ENCODE measurements at regions not wholly inside any gene's neighbourhood (a gene's known extent, or its start where the extent isn't known, plus 50 kb on each side); places are given as distances from the start of the nearest gene placed in this dataset.

DNA sequence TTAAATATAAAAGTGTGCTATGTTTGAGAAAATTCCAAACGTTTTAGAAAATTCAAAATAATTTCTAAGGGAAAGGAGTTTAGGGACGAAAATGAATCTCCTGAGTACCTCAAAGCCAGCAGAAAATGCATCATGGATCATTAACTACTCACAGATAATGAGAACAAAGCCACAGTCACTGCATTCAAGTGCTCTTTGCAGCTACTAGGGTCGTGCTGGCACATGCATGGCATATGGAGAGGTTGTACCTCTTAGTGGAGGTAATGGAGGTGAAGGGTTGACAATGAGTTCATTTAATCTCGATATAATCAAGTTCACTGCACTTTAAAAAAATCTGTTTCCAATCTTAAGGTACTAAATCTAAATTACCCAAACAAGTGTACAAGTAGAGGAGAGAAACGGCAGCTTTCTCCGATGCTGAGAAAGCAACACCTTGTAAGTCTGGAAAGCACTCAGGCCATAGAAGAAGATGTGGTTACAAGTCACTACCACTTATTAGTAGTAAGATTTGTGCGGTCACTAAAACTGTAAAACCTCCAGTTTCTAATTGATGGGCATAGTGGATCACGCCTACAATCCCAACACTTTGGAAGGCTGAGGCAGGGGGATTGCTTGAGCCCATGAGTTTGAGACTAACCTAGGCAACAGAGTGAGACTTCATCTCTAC lies 261.1 kb upstream of the ANO3 start:
- ChIA-PET POLR2A (no interaction called here), CTCF (no interaction called here)
- Histone ChIP-seq H3K36me3 (ENCODE audit: control insufficient read depth in 4 of 4, insufficient read depth in 4 of 4, low read length in 3 of 4) (no peaks in the 10 kb centered on the region), H3K27me3 (replicated peaks in 2 of 5; ENCODE audit: control insufficient read depth in 4 of 5, insufficient read depth in 5 of 5, low read length in 4 of 5) (no peaks in the 10 kb centered on the region), H3K4me3 (ENCODE audit: control insufficient read depth in 1 of 7, extremely low read depth in 1 of 7, insufficient read depth in 4 of 7, low read depth in 2 of 7, low read length in 6 of 7) (no peak overlapping the region), H3K9me3 (ENCODE audit: control extremely low read depth in 1 of 5, control insufficient read depth in 4 of 5, insufficient read depth in 2 of 5, low read depth in 1 of 5, low read length in 4 of 5) (no peaks in the 10 kb centered on the region), H3K27ac (ENCODE audit: insufficient read depth in 1 of 2, low read depth in 1 of 2, low read length in 2 of 2, poor library complexity in 1 of 2, severe bottlenecking in 2 of 2) (no peak overlapping the region), H3K4me1 (ENCODE audit: control extremely low read depth in 1 of 4, control insufficient read depth in 4 of 4, insufficient read depth in 4 of 4, low read length in 3 of 4) (no peaks in the 10 kb centered on the region)
- DNase-seq = no peak
- 100% methylated on average over 1 of the region's 8 CpGs for WGBS (ENCODE audit: insufficient coverage)

DNA sequence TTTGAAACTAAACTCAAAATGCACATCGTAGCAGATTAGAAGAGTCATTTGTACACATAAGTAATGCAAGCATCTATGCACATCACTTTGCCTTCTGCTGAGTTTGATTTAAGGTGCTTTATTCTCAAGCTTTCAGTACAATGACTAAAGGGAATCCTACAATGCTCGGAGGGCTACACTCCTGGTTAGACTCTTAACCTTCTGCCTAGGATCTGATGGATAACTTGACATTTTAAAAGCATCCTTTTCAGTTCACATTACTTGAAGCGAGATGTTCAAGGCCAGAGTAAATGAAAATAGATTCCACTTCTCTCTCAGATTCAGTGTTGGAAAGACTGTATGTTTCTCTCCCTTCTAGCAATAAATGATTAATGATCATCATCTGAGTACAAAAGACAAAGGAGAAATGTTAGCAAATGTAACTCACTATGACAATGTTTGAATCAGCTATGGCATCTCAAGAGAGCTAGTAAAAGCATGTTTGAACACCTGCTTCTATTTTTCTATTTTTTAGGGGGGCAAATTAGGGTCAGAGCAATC lies 259.2 kb upstream of the ANO3 start:
- Histone ChIP-seq H3K27ac (ENCODE audit: insufficient read depth in 1 of 2, low read depth in 1 of 2, low read length in 2 of 2, poor library complexity in 1 of 2, severe bottlenecking in 2 of 2) (no peak overlapping the region), H3K36me3 (ENCODE audit: control insufficient read depth in 4 of 4, insufficient read depth in 4 of 4, low read length in 3 of 4) (no peaks in the 10 kb centered on the region), H3K9me3 (ENCODE audit: control extremely low read depth in 1 of 5, control insufficient read depth in 4 of 5, insufficient read depth in 2 of 5, low read depth in 1 of 5, low read length in 4 of 5) (no peaks in the 10 kb centered on the region), H3K4me3 (ENCODE audit: control insufficient read depth in 1 of 7, extremely low read depth in 1 of 7, insufficient read depth in 4 of 7, low read depth in 2 of 7, low read length in 6 of 7) (no peak overlapping the region), H3K4me1 (ENCODE audit: control extremely low read depth in 1 of 4, control insufficient read depth in 4 of 4, insufficient read depth in 4 of 4, low read length in 3 of 4) (no peaks in the 10 kb centered on the region), H3K27me3 (replicated peaks in 2 of 5; ENCODE audit: control insufficient read depth in 4 of 5, insufficient read depth in 5 of 5, low read length in 4 of 5) (no peaks in the 10 kb centered on the region)
- 92% methylated on average over 2 of the region's 3 CpGs for WGBS (ENCODE audit: insufficient coverage)
- DNase-seq = no peak
- ChIA-PET POLR2A (no interaction called here), CTCF (no interaction called here)

- no peaks in the 10 kb centered on the region for H3K27me3 ChIP-seq (replicated peaks in 2 of 5; ENCODE audit: control insufficient read depth in 4 of 5, insufficient read depth in 5 of 5, low read length in 4 of 5)
- POLR2A ChIA-PET = no interaction called here
- no peak overlapping the region for H3K27ac ChIP-seq (ENCODE audit: insufficient read depth in 1 of 2, low read depth in 1 of 2, low read length in 2 of 2, poor library complexity in 1 of 2, severe bottlenecking in 2 of 2)
- CTCF ChIA-PET = no interaction called here
- no peak overlapping the region for H3K4me3 ChIP-seq (ENCODE audit: control insufficient read depth in 1 of 7, extremely low read depth in 1 of 7, insufficient read depth in 4 of 7, low read depth in 2 of 7, low read length in 6 of 7)
- H3K9me3 ChIP-seq (ENCODE audit: control extremely low read depth in 1 of 5, control insufficient read depth in 4 of 5, insufficient read depth in 2 of 5, low read depth in 1 of 5, low read length in 4 of 5) = no peaks in the 10 kb centered on the region
- no peaks in the 10 kb centered on the region for H3K4me1 ChIP-seq (ENCODE audit: control extremely low read depth in 1 of 4, control insufficient read depth in 4 of 4, insufficient read depth in 4 of 4, low read length in 3 of 4)
- DNase-seq = no peak
- H3K36me3 ChIP-seq (ENCODE audit: control insufficient read depth in 4 of 4, insufficient read depth in 4 of 4, low read length in 3 of 4) = no peaks in the 10 kb centered on the region
Measured at GRCh38 chr11:26073646-26074045, 258.3 kb upstream of the ANO3 start.

DNA sequence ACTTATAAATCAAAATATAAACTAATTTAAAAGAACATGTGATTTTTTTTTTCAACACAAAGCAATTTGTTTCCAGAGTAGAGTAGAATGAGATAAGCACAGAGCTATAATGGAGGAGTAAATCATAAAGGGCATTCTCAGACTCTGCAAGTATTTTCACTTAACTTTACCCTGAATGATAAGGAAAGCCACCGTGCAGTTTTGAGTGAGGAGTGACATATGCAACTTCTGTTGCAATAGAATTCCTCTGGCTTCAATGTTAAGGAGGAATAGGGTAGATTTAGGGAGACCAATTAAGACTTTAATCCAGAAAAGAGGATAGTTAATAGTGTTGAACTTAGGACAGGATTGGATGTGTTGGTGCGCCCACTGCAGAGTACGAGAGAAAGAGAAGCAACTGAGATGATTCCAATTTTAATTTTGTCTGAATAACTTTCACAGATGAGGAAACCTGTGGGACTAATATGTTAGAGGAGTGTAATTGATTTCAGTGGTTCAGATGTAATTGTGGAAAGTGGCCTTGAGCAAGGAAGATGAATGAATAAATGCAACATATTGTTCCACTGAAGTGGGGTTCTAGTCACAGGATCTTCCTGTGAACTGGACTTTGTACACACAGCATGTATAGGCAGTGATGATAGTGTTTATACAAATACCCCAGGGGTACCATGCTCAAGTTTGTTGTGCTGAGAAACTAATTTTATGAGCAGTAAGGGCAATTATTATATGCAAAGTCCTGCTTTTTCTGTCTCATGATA lies 255.5 kb upstream of the ANO3 start:
- Histone ChIP-seq H3K27ac (ENCODE audit: insufficient read depth in 1 of 2, low read depth in 1 of 2, low read length in 2 of 2, poor library complexity in 1 of 2, severe bottlenecking in 2 of 2) (no peak overlapping the region), H3K9me3 (ENCODE audit: control extremely low read depth in 1 of 5, control insufficient read depth in 4 of 5, insufficient read depth in 2 of 5, low read depth in 1 of 5, low read length in 4 of 5) (no peaks in the 10 kb centered on the region), H3K4me3 (ENCODE audit: control insufficient read depth in 1 of 7, extremely low read depth in 1 of 7, insufficient read depth in 4 of 7, low read depth in 2 of 7, low read length in 6 of 7) (no peak overlapping the region), H3K4me1 (ENCODE audit: control extremely low read depth in 1 of 4, control insufficient read depth in 4 of 4, insufficient read depth in 4 of 4, low read length in 3 of 4) (no peaks in the 10 kb centered on the region), H3K36me3 (ENCODE audit: control insufficient read depth in 4 of 4, insufficient read depth in 4 of 4, low read length in 3 of 4) (no peaks in the 10 kb centered on the region), H3K27me3 (replicated peaks in 2 of 5; ENCODE audit: control insufficient read depth in 4 of 5, insufficient read depth in 5 of 5, low read length in 4 of 5) (no peaks in the 10 kb centered on the region)
- CTCF ChIA-PET = no interaction called here
- WGBS (ENCODE audit: insufficient coverage) = 96% methylated on average over 3 of the region's 3 CpGs
- POLR2A ChIA-PET = no interaction called here
- no peak for DNase-seq

- no peaks in the 10 kb centered on the region for H3K27me3 ChIP-seq (replicated peaks in 2 of 5; ENCODE audit: control insufficient read depth in 4 of 5, insufficient read depth in 5 of 5, low read length in 4 of 5)
- no peak overlapping the region for H3K4me3 ChIP-seq (ENCODE audit: control insufficient read depth in 1 of 7, extremely low read depth in 1 of 7, insufficient read depth in 4 of 7, low read depth in 2 of 7, low read length in 6 of 7)
- ChIA-PET CTCF (no interaction called here), POLR2A (no interaction called here)
- H3K36me3 ChIP-seq (ENCODE audit: control insufficient read depth in 4 of 4, insufficient read depth in 4 of 4, low read length in 3 of 4) = no peaks in the 10 kb centered on the region
- H3K27ac ChIP-seq (ENCODE audit: insufficient read depth in 1 of 2, low read depth in 1 of 2, low read length in 2 of 2, poor library complexity in 1 of 2, severe bottlenecking in 2 of 2) = no peak overlapping the region
- H3K4me1 ChIP-seq (ENCODE audit: control extremely low read depth in 1 of 4, control insufficient read depth in 4 of 4, insufficient read depth in 4 of 4, low read length in 3 of 4) = no peaks in the 10 kb centered on the region
- DNase-seq = no peak
- WGBS (ENCODE audit: insufficient coverage) = no CpG with 5 or more reads among the region's 5 CpGs
- no peaks in the 10 kb centered on the region for H3K9me3 ChIP-seq (ENCODE audit: control extremely low read depth in 1 of 5, control insufficient read depth in 4 of 5, insufficient read depth in 2 of 5, low read depth in 1 of 5, low read length in 4 of 5)
Measured at GRCh38 chr11:26078231-26078821, 253.6 kb upstream of the ANO3 start.

- no peaks in the 10 kb centered on the region for H3K36me3 ChIP-seq (ENCODE audit: control insufficient read depth in 4 of 4, insufficient read depth in 4 of 4, low read length in 3 of 4)
- whole genome bisulfite sequencing (ENCODE audit: insufficient coverage) = 100% methylated on average over 1 of the region's 3 CpGs
- no peaks in the 10 kb centered on the region for H3K9me3 ChIP-seq (ENCODE audit: control extremely low read depth in 1 of 5, control insufficient read depth in 4 of 5, insufficient read depth in 2 of 5, low read depth in 1 of 5, low read length in 4 of 5)
- CTCF ChIA-PET = no interaction called here
- DNase-seq = no peak
- no peaks in the 10 kb centered on the region for H3K27me3 ChIP-seq (replicated peaks in 2 of 5; ENCODE audit: control insufficient read depth in 4 of 5, insufficient read depth in 5 of 5, low read length in 4 of 5)
- H3K4me1 ChIP-seq (ENCODE audit: control extremely low read depth in 1 of 4, control insufficient read depth in 4 of 4, insufficient read depth in 4 of 4, low read length in 3 of 4) = no peaks in the 10 kb centered on the region
- H3K27ac ChIP-seq (ENCODE audit: insufficient read depth in 1 of 2, low read depth in 1 of 2, low read length in 2 of 2, poor library complexity in 1 of 2, severe bottlenecking in 2 of 2) = no peak overlapping the region
- POLR2A ChIA-PET = no interaction called here
- no peak overlapping the region for H3K4me3 ChIP-seq (ENCODE audit: control insufficient read depth in 1 of 7, extremely low read depth in 1 of 7, insufficient read depth in 4 of 7, low read depth in 2 of 7, low read length in 6 of 7)
Measured at GRCh38 chr11:26084313-26084712, 247.6 kb upstream of the ANO3 start.

DNA sequence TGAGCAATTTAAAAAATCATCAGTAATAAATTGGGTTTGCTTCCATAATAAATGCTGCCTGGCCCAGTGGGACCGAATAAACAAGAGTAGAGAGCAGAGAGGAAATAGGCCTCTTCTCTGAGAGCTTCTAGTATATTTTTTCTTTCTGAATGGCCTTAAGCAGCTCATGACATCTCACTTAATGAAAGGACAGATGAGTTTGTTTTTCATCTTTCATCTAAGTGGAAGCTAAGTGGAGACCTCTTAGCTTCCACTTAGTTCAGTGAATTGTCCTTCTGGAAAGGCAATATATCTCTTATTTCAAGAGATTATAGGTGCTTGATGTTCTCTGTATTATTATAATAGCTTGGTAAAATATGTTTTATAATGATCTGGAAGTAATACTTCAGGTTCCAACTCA lies 245.9 kb upstream of the ANO3 start:
- Histone ChIP-seq H3K9me3 (ENCODE audit: control extremely low read depth in 1 of 5, control insufficient read depth in 4 of 5, insufficient read depth in 2 of 5, low read depth in 1 of 5, low read length in 4 of 5) (no peaks in the 10 kb centered on the region), H3K36me3 (ENCODE audit: control insufficient read depth in 4 of 4, insufficient read depth in 4 of 4, low read length in 3 of 4) (no peaks in the 10 kb centered on the region), H3K4me1 (ENCODE audit: control extremely low read depth in 1 of 4, control insufficient read depth in 4 of 4, insufficient read depth in 4 of 4, low read length in 3 of 4) (no peaks in the 10 kb centered on the region), H3K27ac (ENCODE audit: insufficient read depth in 1 of 2, low read depth in 1 of 2, low read length in 2 of 2, poor library complexity in 1 of 2, severe bottlenecking in 2 of 2) (no peak overlapping the region), H3K27me3 (replicated peaks in 2 of 5; ENCODE audit: control insufficient read depth in 4 of 5, insufficient read depth in 5 of 5, low read length in 4 of 5) (no peaks in the 10 kb centered on the region), H3K4me3 (ENCODE audit: control insufficient read depth in 1 of 7, extremely low read depth in 1 of 7, insufficient read depth in 4 of 7, low read depth in 2 of 7, low read length in 6 of 7) (no peak overlapping the region)
- POLR2A ChIA-PET = no interaction called here
- WGBS (ENCODE audit: insufficient coverage) = no CpG with 5 or more reads among the region's 1 CpG
- CTCF ChIA-PET = no interaction called here
- no peak for DNase-seq
